HG03565 (cell line): ENCODE measurements at regions not wholly inside any gene's neighbourhood (a gene's known extent, or its start where the extent isn't known, plus 50 kb on each side); places are given as distances from the start of the nearest gene placed in this dataset.

Experiments
- ATAC-seq: cut with Tn5 transposase; IDR thresholded peaks from one replicate; pipeline ENCODE4 v1.9.1; 2021; ENCODE audit warnings: mild to moderate bottlenecking, moderate library complexity; ENCODE audit not compliant: unreplicated experiment

DNA sequence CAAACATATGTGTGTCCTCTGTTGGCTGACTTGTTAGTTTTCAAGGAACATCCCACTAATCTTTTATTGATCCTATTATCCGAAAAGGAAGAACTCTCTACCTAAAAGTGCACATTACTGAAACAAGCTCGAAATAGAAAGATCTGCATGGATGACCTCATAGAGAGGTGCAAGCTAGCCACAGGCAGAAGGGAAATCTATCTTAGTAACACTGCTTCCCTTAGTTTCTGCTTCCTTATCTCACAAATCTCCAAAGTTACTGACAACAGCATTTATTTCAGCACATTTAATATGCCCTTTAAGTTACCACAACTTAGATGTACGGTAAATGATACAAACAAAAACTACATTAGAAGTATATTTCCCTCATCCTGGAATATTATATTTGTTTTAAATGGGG, 285.1 kb upstream of the CCDC54 start:
- no peak for ATAC-seq

DNA sequence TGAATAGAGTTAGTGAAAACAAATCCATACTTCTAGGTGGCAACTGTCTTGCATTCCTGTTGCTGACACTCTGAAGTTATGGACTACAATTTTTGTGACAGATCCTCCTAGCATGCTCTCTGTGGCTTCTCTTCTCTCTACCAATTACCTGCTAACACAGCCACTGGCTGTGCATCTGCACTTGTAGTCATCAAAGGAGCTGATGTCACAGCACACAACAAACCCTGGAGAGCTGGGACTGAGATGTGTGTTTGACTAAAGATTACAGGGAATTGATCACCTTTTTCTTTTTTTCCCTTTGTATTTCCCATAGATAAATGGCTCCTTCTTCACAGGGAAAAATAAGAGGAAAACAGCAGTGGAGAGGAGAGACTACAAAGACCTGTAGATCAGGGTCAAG, 278.4 kb upstream of the CCDC54 start:
- no peak for ATAC-seq

DNA sequence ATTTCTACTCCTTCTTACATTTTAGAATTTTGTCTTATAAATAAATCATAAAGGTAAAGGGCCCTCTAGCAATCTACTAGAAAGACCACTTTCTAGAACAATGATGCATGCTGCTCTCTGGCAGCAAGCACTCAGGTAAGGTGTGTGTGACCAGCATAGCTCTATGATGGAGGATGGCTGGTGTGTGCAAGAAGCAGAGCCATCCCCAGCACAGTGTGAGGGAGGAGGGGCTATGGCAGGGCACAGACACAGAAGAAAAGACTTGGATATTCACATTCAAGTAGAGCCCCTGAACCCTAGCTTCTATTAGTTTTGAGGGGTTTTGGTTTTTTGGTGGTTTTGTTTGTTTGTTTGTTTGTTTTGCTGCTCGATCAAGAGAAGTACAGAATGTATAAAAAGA, 277.1 kb upstream of the CCDC54 start:
- ATAC-seq = no peak

DNA sequence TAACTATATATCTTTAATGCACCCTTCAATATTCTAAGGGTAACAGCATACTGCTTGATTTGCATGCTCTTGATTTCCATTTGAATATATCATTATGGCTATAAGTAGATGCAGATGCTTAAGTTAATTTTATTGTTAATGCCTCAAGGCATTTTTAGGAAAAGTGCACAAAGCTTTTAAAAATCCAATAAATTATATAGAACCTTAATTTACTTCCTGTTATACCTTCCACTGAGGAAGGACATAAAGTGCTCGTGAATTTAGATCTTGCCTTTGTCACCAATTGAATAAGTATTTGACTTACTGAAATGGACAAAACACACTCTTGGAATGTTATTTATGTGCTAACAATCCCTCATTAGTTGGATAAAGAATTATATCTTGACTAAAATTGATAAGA, 276.7 kb upstream of the CCDC54 start:
- no peak for ATAC-seq

DNA sequence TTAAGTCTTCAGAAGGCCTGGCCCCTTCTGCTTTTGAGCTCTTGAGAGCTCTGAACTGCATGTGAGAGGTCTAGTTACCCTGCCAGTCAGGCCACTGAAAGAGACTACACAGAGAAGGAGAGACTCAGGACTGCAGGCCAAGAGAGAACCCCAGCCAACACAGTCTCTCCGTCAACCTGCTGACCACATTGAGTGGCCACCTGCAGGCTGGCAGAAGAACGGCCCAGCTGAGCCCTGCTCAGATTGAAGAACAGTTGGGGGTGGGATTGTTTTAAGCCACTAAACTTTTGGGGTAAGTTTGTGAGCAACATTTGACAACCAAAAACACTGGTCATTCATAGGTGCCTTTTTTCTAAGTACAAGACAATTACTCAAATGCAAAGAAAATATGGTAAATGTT, 273.5 kb upstream of the CCDC54 start:
- ATAC-seq = no peak

DNA sequence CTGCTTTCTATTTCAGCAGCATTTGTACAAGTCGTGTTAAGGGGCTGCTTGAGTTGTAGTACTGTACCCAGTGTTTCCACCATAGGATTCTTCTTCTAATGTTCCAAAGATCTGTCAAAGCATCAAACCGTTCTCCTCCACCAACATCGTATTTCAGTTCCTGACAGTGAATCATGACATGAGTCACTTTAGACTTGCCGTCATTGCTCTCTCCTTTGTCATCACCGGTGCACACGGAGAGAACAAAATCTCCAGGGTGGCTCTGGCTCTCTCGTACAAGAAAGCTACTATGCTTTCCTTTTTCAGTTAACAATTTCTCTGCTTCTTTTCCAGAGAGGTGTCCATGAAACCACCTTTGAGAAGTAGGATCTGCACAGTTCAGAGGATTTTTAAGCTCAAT, 270.9 kb upstream of the CCDC54 start:
- no peak for ATAC-seq

DNA sequence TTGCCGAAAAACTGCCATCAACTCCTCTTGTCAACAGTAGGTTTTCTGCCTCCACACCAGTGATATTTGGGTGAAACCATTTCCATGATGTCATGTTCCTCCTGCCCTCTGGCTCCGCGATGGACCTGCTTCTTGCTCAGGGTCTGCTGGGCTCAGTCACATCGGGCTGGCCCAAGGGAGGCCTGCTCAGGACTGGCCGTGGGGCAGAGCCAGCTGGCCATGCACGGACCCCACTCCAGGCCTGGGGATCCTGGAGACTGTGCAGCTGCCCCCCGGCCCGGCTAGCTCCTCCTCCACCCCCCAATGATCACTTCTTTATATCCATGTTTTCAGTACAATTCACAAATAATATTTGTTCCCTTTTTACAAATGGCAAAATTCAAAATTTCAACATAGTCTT, 270.3 kb upstream of the CCDC54 start:
- no peak for ATAC-seq

DNA sequence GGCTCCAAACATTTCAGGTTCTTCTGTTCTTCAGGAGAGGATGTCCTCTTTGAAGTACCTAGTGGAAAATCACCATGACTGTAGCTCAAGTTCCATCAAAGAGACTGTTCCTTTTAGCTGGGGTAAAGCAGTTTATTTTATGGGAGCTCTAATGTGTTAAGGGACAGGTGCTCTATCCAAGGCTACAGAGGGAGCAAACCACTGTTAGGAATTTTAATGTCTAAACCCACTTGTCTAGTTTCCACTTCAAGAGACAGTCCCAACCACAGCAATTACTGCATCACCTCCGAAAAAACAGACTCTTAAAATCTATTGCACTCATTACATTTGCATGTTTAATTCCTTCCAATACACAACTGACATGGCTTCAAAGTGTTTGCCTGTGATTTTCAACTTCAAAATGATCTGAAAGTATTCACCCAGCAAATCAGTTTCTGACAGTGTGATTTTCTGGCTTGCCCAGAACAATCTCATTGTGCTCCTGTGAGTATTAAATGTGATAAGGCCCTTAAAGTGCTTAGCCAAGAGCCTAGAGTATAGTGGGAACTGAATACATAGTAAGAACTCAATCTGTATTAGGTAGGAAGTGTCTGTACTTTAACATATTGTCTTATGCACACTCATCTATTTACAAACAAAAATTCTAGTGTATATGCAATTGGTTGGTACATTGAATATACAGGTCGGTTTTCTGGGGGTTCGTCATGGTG, 266.5 kb upstream of the CCDC54 start:
- no peak for ATAC-seq

DNA sequence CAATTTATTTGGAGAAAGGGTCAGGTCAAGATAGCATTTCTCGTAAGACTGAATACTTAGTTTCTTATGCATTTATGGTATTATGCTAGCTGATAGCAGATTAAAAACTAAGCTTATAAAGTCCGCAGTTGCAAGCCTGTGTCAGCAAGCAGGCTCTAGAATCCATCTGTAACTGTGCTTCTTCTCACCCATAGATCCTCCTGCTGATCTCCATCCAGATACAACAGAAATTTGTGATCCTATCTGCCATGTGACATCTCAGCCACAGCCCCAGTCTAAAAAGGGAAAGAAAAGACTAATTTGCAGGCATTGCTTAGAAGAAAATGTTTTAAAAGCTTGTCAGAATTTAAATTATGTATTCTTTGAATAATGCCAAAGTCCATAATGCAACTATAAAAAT, 265.4 kb upstream of the CCDC54 start:
- ATAC-seq = no peak

DNA sequence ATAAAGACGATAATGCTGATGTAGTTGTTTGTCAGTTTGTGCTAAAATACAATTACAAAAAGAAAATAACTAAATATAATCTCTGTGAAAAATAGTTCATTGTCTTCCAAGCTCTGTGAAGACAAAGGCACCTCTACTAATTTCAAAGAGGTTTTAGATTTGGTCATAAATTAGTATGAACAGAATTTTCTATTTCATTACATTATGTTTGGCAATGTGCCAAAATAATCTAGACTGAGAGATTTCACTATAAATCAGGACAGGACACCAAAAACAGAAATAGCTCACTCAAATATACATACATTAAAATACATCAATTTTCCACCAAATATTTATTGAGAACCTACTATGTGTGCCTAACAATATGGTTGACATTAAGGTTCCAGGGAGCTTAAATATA, 264.9 kb upstream of the CCDC54 start:
- no peak for ATAC-seq

DNA sequence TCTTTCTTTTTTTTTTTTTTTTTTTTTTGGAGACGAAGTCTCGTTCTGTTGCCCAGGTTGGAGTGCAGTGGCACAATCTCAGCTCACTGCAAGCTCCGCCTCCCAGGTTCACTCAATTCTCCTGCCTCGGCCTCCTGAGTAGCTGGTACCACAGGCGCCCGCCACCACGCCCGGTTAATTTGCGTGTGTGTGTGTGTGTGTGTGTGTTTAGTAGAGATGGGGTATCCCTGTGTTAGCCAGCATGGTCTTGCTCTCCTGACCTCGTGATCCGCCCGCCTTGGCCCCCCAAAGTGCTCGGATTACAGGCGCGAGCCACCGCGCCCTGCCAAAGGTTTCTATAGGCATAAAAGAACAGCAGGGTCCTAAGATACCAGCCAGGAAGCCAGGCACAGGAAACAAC, 261.0 kb upstream of the CCDC54 start:
- ATAC-seq = no peak

DNA sequence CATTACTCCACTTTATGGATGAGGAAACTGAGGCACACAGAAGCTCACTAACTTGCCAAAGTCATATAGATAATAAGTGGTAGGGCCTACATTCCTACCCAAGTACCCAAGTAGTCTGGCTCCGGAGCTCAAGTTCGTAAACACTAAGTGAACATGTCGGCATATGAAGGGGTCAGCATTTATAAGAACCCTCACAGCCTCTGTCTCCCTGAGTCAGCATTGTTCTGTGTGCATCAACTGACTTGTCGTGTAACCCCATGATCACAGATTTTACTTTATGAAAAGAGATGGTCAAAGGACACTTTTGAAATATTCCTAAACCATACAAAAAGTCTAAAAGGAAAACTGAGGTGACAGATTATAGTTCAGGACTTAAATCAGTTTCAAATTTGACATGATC, 260.1 kb upstream of the CCDC54 start:
- no peak for ATAC-seq

DNA sequence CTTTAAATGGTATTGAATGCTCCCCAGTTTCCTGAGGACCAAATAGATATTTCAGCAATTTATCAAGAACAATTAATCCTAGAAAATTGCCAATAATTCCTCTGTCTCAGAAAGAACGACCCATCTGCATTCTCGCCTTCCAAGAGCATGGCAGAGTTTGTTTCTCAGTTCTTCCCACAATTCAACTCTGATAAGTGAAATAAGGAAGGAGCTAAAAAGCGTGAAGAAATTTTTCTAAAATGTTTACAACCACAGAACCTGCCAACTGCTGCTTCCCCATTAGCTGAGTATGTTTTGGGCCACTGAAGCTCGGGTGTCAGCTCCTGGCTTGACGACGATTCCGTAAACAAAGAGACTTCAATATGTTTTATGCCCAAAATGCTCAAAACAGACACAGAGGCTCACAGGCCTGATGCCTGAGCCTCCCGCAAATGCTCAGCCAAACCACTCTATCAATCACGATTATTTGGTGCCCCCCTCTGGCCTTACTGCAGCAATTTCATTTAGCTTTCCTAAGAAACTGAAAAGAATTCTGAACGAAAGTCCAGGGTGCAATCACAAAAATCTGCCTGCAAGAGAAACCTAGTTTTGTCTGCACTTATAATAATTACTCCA, 259.2 kb upstream of the CCDC54 start:
- peak; percentile 57 for ATAC-seq

DNA sequence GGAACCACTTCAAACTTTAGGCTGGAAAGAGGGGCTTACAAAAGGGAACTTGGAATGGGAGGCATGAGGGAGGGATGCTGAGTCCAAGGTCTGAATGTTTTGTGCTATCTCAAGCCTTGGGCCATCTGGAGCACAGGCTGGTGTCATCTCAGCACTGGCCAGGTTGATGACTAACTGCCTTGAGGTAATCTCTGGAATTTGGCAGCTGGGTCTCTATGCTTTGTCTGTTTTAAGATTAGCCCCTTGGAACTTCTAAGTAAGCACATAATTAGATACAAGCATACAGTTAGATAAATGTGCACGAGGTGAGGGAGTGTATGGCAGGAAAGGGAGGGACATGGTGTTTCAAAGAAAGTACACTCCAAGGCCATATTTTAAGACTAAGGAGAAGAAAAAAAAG, 252.4 kb upstream of the CCDC54 start:
- ATAC-seq = no peak

DNA sequence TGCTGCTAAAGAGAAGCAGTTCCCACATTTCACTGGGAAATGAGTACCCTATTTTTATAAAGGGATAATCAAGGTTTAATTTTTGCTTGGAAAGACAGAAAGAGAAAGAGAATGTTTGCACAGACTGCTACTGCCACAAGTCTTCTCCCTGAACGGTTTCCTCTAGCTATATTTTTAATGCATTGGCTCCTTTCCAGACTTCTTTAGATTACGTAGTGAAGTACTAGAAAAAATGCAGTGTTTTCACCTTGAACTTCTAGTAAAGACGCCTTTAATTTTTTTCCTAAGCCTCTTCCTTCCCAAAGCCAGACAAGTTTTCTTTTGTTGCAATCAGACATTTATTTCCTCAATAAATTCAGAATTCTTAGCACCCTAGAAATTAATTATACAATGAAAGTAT, 248.3 kb upstream of the CCDC54 start:
- ATAC-seq = no peak

DNA sequence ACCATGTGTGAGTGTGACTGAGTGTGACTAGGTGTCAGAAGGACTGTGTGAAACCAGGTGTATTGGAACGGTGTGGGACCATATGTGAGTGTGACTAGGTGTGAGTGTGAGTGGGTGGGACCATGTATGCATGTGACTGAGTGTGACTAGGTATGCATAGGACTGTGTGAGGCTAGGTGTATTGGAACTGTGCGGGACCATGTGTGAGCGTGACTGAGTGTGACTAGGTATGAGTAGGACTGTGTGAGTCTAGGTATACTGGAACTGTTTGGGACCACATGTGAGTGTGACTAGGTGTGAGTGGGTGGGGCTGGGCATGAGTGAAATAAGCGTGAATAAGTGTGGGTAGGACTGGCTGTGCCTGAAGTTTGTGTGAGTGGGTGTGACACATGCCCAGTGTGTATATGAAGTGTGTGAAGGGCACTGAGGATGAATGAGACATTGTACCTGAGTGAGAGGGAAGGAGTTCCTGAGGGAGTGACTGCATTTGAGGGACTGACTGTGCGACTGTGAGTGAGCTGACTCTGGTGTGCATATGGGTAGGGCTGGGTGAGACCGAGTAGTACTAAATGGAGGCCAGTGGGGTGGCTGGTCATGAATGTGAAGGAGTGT, 247.0 kb upstream of the CCDC54 start:
- ATAC-seq = no peak

DNA sequence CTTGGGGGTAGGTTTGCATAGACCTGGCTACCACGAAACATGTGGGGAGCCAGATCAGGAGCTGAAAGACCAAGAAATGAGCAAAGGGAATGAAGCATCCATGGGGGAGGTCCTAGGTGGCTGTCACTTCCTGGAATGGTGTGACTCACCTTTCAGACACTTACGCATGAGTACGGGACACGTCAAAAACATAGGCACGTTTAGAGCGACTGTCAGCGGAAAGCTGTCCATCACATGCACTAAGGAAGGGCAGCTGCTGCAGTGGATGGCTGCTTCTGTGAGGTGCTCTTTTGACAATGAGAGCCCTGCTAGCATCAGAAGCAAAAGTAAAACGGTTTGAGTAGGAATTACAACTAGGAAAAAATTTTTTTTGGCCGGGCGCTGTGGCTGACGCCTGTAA, 244.6 kb upstream of the CCDC54 start:
- no peak for ATAC-seq

DNA sequence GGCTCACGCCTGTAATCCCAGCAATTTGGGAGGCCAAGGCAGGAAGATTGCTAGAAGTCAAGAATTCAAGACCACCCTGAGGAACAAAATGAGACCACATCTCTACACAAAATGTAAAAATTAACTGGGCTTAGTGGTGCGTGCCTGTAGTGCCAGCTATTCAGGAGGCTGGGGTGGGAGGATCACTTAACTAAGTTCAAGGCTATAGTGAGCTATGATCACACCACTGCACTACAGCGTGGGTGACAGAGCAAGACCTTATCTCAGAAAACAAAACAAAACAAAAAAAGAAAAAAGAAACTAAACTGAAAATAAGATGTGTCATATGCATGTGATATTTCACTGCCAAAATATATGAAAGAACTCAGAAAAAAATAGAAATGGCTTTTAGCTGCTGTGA, 243.3 kb upstream of the CCDC54 start:
- ATAC-seq = no peak

DNA sequence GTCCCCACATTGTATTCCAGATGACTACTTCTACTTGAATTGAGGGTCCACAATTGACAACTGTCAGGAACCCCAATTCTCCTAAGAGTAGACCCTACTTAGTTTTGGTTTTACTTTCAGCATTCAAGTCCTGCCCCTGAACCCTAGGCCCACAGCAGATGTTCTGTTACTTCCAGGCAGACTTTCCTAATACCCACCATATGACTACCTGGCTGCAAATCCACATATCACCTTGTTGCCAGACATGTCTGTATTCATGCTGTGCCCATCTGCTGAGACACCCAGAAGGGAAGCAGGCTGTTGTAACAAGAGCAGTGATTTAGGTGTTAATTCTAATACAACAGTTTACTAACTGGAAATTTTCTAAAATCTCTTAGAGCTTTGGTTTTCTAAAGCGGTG, 235.1 kb upstream of the CCDC54 start:
- no peak for ATAC-seq

DNA sequence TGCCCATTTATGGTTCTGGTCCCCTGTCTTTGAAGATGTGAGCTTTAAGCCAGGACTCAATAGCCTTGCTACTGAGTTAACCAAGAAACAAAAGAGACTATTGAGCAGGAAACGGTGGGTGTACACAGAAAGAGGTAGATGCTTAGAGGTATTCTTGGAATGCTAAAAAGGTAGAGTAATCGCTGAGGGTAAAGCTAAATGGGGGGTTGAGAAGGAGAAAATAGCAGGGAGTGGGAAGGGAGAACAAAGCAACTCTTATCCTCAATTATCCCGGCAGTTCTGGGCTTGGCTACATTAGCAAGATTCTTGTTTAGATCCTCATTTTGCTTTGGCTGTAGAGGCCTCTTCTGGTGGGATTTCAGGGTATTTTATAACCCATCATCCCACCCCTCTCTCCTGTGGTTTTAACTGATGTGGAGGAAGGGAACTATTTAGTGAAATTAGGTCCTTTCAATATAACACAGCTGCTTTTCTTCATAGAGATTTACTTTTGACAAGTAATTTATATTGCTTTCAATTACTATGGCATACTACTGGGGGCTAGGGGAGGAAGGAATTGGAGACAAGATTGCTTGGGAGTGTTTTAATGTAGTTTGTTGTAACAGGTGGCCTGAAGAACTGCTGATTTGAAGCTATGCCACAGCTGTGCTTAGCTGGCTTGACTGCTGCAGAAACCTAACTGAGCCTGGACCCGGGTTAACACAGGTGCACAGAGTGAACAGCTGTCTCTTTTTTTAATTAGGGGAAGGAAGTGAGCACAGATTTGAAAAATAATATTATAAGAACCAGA, 234.3 kb upstream of the CCDC54 start:
- ATAC-seq = no peak

DNA sequence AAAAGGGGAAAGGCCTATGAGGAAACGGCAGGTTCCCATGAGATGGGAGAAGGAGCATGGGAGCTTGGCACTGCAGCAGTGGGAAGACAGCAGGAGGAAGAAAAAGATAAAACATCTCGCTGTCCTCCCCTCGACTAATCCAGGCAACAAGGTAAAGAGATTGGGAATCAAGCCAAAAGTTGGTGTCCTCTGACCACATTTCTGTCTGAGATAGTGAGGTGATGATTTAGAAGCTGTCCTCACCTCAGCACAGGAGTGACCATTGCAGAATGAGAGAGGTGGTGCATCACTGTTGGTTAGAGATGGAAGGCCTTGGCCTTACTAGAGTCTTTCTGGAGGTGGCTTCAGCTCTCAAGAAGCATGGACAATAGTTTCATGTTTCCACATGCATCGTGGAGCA, 226.6 kb upstream of the CCDC54 start:
- ATAC-seq = no peak

DNA sequence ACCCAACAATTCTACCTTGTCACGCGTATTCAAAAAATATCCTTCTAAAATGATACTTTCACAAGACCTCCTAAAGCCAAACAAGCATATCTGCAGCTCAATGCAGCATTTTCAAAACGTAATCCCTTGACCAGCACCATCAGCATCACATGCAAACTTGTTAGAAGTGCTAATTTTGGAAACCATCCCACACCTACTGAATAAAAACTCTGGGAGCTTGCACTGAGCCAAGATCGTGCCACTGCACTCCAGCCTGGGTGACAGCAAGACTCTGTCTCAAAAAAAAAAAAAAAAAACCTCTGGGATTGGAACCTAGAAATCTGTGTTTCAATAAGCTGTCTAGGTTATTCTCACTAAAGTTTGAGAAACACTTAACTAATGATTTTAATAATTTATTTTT, 223.3 kb upstream of the CCDC54 start:
- ATAC-seq = no peak
